GM21447 (cell line): ENCODE measurements at regions not wholly inside any gene's neighbourhood (a gene's known extent, or its start where the extent isn't known, plus 50 kb on each side); places are given as distances from the start of the nearest gene placed in this dataset.
"Not testable (repeated sequence)": the region's sequence is repeated elsewhere in the genome, so short reads cannot be mapped to it uniquely, and the experiment has no call there.

ENCODE experiments used
- ATAC-seq: cut with Tn5 transposase; IDR thresholded peaks from one replicate; pipeline ENCODE4 v1.9.1; 2021; ENCODE audit not compliant: unreplicated experiment

- no peak for ATAC-seq
Observed at GRCh38 chr10:2214092-2214491, 476.8 kb upstream of the ADARB2 start.

DNA sequence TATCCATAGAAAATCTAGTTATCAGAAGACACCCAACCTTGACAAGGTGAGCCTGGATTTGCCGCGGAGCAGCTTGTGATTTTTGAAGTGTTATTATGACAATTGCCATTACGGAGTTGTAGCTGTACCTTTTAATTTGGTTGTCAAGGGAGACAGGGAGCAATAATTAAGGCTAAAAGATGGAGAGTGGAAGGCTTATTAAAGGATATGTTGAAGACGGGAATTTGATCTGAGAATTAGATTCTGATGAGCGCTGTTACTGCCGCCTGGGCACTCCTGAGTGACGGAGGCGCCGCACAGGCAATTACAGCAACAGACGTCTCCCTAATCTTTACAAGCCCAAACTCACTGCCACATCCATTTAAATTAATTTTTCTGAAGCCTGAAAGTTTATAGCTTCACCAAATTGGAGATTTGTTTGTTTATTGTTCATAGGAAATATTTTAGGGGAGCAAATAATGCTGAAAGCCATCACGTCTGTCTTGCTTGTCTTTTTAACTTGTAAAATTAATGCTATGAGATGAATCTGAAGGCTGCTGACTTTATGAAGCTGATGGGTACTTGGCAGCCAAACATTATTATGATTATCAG lies 475.0 kb upstream of the ADARB2 start:
- no peak for ATAC-seq

GRCh38 chr10:2210088-2210487 lies 472.8 kb upstream of the ADARB2 start:
- no peak for ATAC-seq

DNA sequence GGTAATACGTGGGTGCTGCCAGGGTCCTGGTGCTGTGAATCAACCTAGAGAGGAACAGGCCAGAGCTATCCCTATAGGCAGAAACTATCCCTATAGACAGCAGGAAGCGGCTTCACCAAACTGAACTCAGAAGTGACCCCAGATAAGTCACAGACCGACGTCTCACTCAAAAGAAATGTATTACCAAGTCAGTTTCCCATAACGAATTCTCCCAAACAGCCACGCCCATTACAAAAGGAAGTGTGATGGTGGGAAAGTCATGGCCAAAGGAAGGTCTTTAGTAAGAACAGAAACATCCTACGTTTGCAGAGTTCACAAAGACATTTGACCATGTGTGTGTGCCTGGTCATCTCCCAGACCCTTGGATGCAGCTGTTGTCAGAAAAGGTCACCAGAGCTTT lies 470.8 kb upstream of the ADARB2 start:
- no peak for ATAC-seq

DNA sequence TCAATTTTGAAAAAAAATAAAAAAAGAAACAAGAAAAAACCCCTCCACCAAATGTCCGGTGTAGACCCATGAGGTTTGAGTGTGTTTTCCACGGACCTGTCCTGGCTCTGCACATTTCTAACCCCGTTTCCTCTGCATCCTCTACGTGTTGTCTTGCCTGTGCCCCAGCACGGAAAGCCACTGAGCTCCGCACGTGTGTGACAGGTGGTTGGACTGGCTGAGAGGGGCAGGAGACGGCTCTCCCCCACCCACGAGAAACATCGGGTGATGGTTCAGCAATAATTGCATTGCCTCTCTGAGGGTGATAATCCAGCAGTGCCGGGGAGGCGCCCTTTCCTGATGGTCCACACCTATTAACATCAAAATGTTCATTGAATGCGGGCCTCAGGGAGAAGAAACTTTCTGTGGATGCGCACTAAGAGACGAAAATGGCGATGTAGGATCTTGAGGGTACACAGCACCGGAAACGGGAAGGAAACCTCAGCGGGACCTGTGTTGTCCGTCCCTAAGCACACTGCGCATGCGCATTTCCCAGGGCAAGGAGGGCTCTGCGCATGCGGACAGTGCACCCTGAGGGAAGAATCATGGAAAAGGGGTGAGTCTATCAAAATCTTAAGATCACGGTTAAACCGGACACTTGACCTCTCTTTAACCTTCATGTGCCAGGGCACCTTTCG lies 470.1 kb upstream of the ADARB2 start:
- ATAC-seq = no peak

DNA sequence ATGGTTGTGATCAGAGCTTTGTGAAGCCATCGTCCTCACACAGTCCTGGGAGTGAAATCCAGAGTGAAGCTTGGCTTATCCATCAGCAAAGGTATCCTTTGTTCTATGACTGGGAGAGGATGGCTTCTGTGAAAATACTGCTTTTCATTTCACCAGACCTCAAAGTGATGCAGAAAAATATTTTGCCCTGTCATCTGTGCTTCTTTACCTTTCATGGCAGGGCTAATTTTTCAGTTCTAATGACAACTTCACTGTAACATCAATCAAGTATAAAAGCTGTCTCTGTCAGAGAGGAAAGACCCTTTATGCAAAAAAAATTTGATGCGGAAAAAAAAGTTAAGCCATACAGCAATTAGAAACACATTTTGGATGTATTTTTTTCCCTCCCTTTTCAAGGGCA lies 468.1 kb upstream of the ADARB2 start:
- ATAC-seq = no peak

DNA sequence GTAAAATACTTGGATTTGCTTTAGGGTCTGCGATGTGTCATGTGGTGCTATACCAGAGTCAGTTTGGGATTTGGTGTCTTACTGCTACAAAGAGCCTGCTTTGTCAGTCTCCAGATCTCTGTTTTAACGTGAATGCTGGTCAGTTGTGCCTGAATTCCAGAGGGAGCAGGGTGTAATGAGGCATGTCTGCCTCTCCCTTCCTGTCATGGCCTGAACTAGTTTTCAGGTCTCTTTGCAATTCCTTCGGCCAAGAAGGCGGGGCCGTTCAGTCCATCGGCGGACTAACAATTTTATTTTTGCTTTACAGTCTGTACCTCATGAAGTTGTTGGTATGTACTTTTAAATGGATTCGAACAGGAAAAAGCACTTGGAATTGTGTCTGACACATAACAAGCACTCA lies 465.1 kb upstream of the ADARB2 start:
- no peak for ATAC-seq

DNA sequence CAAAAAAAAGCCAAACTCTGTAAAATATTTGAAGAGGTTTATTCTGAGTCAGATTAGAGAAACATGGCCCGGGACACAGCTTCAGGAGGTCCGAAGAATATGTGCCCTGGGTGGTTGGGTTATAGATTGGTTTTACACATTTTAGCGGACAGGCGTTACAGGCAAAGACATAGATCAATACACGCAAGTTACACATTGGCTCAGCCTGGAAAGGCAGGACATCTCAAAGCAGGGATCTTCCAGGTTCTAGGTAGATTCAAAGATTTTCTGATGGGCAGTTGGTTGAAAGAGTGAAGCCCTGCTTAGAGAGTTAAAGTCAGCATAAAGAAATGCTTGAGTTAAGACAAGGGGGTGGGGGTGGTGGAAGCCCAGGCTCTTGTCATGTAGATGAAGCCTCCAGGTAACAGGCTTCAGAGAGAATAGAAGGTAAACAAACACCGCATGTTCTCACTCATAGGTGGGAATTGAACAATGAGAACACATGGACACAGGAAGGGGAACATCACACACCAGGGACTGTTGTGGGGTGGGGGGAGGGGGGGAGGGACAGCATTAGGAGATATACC lies 464.3 kb upstream of the ADARB2 start:
- no peak for ATAC-seq

DNA sequence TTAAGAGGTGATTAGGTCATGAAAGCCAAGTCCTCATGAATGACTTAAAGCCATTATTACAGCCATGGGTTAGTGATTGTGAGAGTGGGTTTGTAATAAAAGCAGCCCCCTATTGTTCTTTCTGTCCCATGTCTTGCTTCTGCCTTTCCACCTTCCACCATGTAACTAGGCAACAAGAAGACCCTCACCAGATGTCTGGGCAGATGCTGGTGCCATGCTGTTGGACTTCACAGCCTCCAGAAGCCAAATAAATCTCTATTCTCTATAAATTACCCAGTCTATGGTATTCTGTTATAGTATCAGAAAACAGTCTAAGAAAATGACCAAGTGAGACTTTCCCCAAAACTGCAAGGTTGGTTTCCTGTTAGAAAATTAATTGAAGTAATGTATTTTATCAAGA lies 460.3 kb upstream of the ADARB2 start:
- ATAC-seq = no peak

DNA sequence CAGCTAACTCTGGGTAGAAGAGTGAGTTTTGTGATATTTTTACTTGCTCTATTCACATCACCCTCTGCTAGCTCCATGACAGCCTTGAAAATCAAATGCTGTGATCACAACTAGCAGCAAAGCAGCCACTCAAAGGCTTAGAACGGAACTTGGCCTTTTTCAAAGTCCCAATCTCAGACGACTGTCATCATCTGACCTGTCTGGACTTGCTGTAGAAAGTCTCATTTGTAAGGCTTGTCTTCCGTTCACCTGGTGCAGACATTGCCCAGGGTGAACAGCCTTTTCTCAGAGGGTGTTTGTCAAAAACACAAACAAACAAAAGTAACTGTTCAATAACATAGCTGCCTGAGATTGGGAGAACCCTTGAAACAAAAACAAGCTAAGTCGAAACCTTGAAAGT lies 458.9 kb upstream of the ADARB2 start:
- ATAC-seq = no peak

- not testable (repeated sequence) for ATAC-seq
Observed at GRCh38 chr10:2189356-2189755, 452.0 kb upstream of the ADARB2 start.

DNA sequence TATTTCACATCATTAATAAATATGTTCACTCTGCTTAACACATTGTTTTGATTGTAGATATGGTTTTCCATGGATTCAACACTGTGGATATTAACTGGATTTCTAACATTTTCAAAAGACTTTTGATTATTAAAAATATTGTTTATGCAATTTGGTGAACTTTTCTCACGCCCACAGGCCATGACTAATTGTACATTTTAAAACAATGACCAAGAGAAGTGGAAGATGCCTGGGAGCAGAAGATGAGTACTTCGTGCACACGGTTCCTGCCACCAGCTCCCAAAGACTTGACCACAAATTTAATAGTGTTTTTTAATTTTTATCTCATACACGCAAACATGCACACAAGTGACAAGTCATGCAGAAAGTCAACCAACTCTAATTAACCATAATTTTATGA lies 451.0 kb upstream of the ADARB2 start:
- no peak for ATAC-seq

DNA sequence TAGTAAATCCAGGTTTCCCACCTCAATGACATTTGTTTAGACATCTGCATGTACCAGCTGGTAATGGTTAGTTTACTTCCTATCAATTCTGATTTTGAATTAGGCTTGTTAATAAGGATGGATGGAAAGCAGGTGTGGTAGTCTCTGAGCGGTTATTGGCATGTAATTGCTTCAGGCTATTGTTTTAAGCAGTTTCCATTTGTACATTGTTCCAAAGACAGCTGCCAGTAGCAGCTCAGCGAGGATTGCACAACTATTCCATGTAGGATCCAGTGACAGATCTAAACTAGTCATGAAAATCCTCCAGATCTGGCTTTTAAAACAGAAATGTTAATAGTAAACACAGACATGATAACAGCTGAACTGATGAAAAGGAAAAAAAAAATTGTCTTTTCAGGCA lies 436.0 kb upstream of the ADARB2 start:
- no peak for ATAC-seq

- ATAC-seq = no peak
Observed at GRCh38 chr10:2165771-2166460, 428.6 kb upstream of the ADARB2 start.

DNA sequence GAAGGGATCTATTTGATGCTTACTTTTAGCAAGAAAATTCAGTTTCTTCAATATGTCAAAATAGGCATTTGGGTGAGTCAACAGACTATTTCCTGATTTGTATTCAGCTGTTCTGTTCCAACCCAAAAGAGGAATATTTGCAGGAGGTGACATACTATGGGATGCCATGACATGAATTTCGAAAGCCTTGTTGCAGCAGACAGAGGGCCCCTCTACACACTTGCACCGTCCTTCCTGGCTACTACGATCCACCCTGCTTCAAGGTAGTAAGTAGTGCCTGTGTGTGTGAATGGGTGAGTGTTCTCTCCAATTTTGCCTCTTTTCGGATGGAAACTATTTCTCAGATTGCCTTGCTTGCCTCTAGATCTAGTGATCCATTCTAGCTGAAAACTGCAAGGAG lies 413.0 kb upstream of the ADARB2 start:
- no peak for ATAC-seq

DNA sequence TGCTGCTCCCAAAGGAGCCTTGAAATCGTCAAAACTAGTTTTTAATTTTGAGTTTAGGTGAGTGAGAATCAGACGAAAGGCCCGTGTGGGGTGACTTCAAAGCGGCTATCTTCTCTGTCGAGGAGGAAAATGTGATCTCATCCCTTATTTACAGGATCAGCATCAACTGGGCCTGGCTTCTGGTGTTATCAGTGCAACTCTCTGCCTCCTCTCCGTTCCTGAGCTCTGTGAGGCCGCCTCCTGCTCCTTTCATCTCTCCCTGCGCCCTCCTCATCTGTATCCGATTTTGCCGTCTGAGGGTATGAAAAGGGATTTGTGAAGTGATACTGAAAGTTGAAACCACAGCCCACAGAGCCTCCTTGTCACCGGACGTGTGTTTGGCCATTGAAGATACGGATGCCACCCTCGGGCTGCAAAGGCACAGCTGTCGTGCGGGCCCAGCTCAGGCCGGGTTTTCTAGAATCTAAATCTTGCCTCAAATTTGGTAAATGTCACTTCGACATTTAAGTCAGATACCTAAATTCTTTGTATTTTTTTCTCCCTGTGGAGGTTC lies 408.7 kb upstream of the ADARB2 start:
- no peak for ATAC-seq

- ATAC-seq = no peak
Observed at GRCh38 chr10:2145491-2145890, 408.2 kb upstream of the ADARB2 start.

DNA sequence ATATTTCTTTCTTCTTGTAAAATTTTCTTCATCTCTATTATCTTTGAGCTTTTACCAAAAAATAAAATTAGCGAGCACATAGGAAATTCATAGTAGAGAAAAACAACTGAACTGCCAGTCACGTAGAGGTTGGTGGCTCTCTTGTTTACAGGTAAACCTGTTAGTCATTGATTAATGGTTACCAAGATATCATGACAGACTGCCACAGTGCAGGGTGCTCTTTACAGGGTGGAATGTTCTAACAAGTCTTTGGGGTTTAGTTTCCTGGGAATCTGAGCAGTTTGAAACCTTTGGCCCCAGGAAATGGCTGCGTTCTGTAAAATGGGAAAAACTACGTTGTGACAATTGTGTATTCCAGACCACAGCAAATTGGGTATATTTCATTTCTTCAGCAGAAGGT lies 407.3 kb upstream of the ADARB2 start:
- ATAC-seq = no peak

DNA sequence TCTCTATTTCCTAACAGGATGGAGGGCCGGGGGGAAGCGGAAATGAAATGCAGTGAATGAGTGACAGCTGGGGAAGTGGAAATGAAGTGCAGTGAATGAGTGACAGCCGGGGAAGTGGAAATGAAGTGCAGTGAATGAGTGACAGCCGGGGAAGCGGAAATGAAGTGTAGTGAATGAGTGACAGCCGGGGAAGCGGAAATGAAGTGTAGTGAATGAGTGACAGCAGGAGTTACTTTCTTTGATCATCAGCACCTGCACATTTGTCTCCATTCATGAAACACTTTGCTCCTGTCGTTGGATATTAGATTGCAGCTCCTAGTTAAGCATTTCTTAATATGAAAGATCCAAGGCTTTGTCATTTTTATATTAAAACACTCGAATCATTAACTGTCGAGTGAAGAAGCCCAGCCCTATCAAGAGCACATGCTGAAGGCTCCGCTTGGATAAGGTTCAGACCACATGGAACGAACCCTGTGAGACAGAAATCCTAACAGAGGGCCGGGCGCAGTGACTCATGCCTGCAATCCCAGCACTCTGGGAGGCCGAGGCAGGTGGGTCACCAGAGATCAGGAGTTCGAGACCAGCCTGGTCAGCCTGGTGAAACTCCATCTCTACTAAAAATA lies 406.0 kb upstream of the ADARB2 start:
- ATAC-seq = no peak

- ATAC-seq = no peak
Observed at GRCh38 chr10:2139746-2140145, 402.4 kb upstream of the ADARB2 start.

GRCh38 chr10:2137549-2138174 lies 400.3 kb upstream of the ADARB2 start:
- no peak for ATAC-seq
